ENCODE measurements at regions not wholly inside any gene's neighbourhood (a gene's known extent, or its start where the extent isn't known, plus 50 kb on each side); places are given as distances from the start of the nearest gene placed in this dataset.
"Not testable (repeated sequence)": the region's sequence is repeated elsewhere in the genome, so short reads cannot be mapped to it uniquely, and the experiment has no call there.

GRCh38 chrX:42290608-42291007, 367.3 kb upstream of the CASK start:
- no peak for DNase-seq (ENCODE audit: low read depth)

GRCh38 chrX:42289492-42290385, 366.4 kb upstream of the CASK start:
- DNase-seq (ENCODE audit: low read depth) = no peak

GRCh38 chrX:42285681-42286080, 362.3 kb upstream of the CASK start:
- not testable (repeated sequence) for DNase-seq (ENCODE audit: low read depth)

- DNase-seq (ENCODE audit: low read depth) = no peak
Measured at GRCh38 chrX:42276982-42277690, 353.8 kb upstream of the CASK start.

- no peak for DNase-seq (ENCODE audit: low read depth)
Measured at GRCh38 chrX:42274151-42274550, 350.8 kb upstream of the CASK start.

GRCh38 chrX:42273387-42273786, 350.0 kb upstream of the CASK start:
- no peak for DNase-seq (ENCODE audit: low read depth)

GRCh38 chrX:42269186-42269585, 345.8 kb upstream of the CASK start:
- DNase-seq (ENCODE audit: low read depth) = no peak

- DNase-seq (ENCODE audit: low read depth) = no peak
Measured at GRCh38 chrX:42260854-42261253, 337.5 kb upstream of the CASK start.

- DNase-seq (ENCODE audit: low read depth) = no peak
Measured at GRCh38 chrX:42248226-42248625, 324.9 kb upstream of the CASK start.

- no peak for DNase-seq (ENCODE audit: low read depth)
Measured at GRCh38 chrX:42247241-42247640, 323.9 kb upstream of the CASK start.

- DNase-seq (ENCODE audit: low read depth) = no peak
Measured at GRCh38 chrX:42246814-42247213, 323.5 kb upstream of the CASK start.

- DNase-seq (ENCODE audit: low read depth) = no peak
Measured at GRCh38 chrX:42242004-42242403, 318.6 kb upstream of the CASK start.

- DNase-seq (ENCODE audit: low read depth) = no peak
Measured at GRCh38 chrX:42241421-42241820, 318.1 kb upstream of the CASK start.

- no peak for DNase-seq (ENCODE audit: low read depth)
Measured at GRCh38 chrX:42237956-42238355, 314.6 kb upstream of the CASK start.

GRCh38 chrX:42229533-42229932, 306.2 kb upstream of the CASK start:
- DNase-seq (ENCODE audit: low read depth) = no peak

GRCh38 chrX:42220666-42221065, 297.3 kb upstream of the CASK start:
- DNase-seq (ENCODE audit: low read depth) = no peak

GRCh38 chrX:42220083-42220482, 296.7 kb upstream of the CASK start:
- DNase-seq (ENCODE audit: low read depth) = no peak

- no peak for DNase-seq (ENCODE audit: low read depth)
Measured at GRCh38 chrX:42219231-42219630, 295.9 kb upstream of the CASK start.

GRCh38 chrX:42195506-42195905, 272.2 kb upstream of the CASK start:
- no peak for DNase-seq (ENCODE audit: low read depth)

GRCh38 chrX:42189576-42189975, 266.2 kb upstream of the CASK start:
- DNase-seq (ENCODE audit: low read depth) = no peak

GRCh38 chrX:42188730-42189129, 265.4 kb upstream of the CASK start:
- no peak for DNase-seq (ENCODE audit: low read depth)

GRCh38 chrX:42176789-42177188, 253.4 kb upstream of the CASK start:
- no peak for DNase-seq (ENCODE audit: low read depth)

- no peak for DNase-seq (ENCODE audit: low read depth)
Measured at GRCh38 chrX:42175843-42176242, 252.5 kb upstream of the CASK start.

Measured in non-pigmented ciliary epithelial cell (primary cell).